Loucy (cell line): ENCODE measurements at regions not wholly inside any gene's neighbourhood (a gene's known extent, or its start where the extent isn't known, plus 50 kb on each side); places are given as distances from the start of the nearest gene placed in this dataset.

Source experiments
- H2AFZ ChIP-seq: fragments of 200-600 bp; sonication (generic); 2 replicates; pipeline ENCODE4 v1.6.0; 2016; ENCODE audit warnings: antibody characterized with exemption, mild to moderate bottlenecking, low read length, moderate library complexity
- H3F3A ChIP-seq: fragments of 200-600 bp; 2 replicates; pipeline ENCODE4 v1.6.0; 2016; ENCODE audit warnings: antibody characterized with exemption, low read depth, mild to moderate bottlenecking
- H3K27me3 ChIP-seq: fragments of 200-600 bp; sonication (generic); 2 replicates; pipeline ENCODE4 v1.6.1; 2014; ENCODE audit warnings: low read length, mild to moderate bottlenecking; ENCODE audit not compliant: insufficient read depth, poor library complexity, severe bottlenecking
- H3K36me3 ChIP-seq: fragments of 200-600 bp; sonication (generic); 2 replicates; pipeline ENCODE4 v1.6.1; 2016; ENCODE audit warnings: low read length; ENCODE audit not compliant: insufficient read depth
- H3K4me1 ChIP-seq: fragments of 200-600 bp; sonication (generic); 2 replicates; pipeline ENCODE4 v1.5.1; 2014; ENCODE audit warnings: low read length, mild to moderate bottlenecking; ENCODE audit not compliant: insufficient read depth, poor library complexity, severe bottlenecking
- H3K4me2 ChIP-seq: fragments of 200-600 bp; sonication (generic); 2 replicates; pipeline ENCODE4 v1.6.0; 2014; ENCODE audit warnings: antibody characterized with exemption, low read length, low read depth, mild to moderate bottlenecking; ENCODE audit not compliant: poor library complexity, severe bottlenecking
- H3K4me3 ChIP-seq: fragments of 200-600 bp; sonication (generic); 2 replicates; pipeline ENCODE4 v1.5.1; 2014; ENCODE audit warnings: low read length, mild to moderate bottlenecking, mixed read lengths; ENCODE audit not compliant: poor library complexity, severe bottlenecking
- H3K79me2 ChIP-seq: fragments of 200-600 bp; sonication (generic); 2 replicates; pipeline ENCODE4 v1.6.1; 2014; ENCODE audit warnings: low read length; ENCODE audit not compliant: insufficient read depth
- H3K9ac ChIP-seq: fragments of 200-600 bp; sonication (generic); 2 replicates; pipeline ENCODE4 v1.6.0; 2014; ENCODE audit warnings: mild to moderate bottlenecking, low read depth, low read length, moderate library complexity; ENCODE audit not compliant: poor library complexity, severe bottlenecking
- H3K9me2 ChIP-seq: fragments of 200-600 bp; sonication (generic); replicated peaks from 2 replicates; pipeline ENCODE4 v1.6.1; 2016; ENCODE audit warnings: low read depth, low read length, mixed read lengths
- H3K9me3 ChIP-seq: fragments of 200-600 bp; sonication (generic); 2 replicates; pipeline ENCODE4 v1.6.1; 2014; ENCODE audit warnings: mild to moderate bottlenecking, antibody characterized with exemption, low read length, low read depth; ENCODE audit not compliant: insufficient read depth
- H4K20me1 ChIP-seq: fragments of 200-600 bp; sonication (generic); 2 replicates; pipeline ENCODE4 v1.6.0; 2014; ENCODE audit warnings: antibody characterized with exemption, low read length, mild to moderate bottlenecking; ENCODE audit not compliant: insufficient read depth, poor library complexity, severe bottlenecking
- CTCF ChIP-seq: fragments of 200-600 bp; sonication (generic); conservative IDR thresholded peaks from 2 replicates; pipeline ENCODE4 v1.5.1; 2014; ENCODE audit warnings: mild to moderate bottlenecking, antibody characterized with exemption, low read length
- EZH2phosphoT487 ChIP-seq: fragments of 200-600 bp; IDR thresholded peaks from 2 replicates; pipeline ENCODE4 v1.6.1; 2018; ENCODE audit warnings: antibody characterized with exemption, mild to moderate bottlenecking, moderate library complexity, borderline replicate concordance

GRCh38 chr4:114509340-114509739, 89.3 kb upstream of the UGT8 start:
- no peak for TF ChIP-seq EZH2phosphoT487
- TF ChIP-seq CTCF = no peak
- no peak overlapping the region for H3K4me2 ChIP-seq
- no peaks in the 10 kb centered on the region for H3K9me3 ChIP-seq
- H4K20me1 ChIP-seq = no peaks in the 10 kb centered on the region
- H3K4me3 ChIP-seq = no peak overlapping the region
- no peaks in the 10 kb centered on the region for H3K79me2 ChIP-seq
- H3K9me2 ChIP-seq = no peaks in the 10 kb centered on the region
- no peaks in the 10 kb centered on the region for H3F3A ChIP-seq
- no peaks in the 10 kb centered on the region for H3K27me3 ChIP-seq
- H3K4me1 ChIP-seq = no peaks in the 10 kb centered on the region
- H3K9ac ChIP-seq = no peak overlapping the region
- no peaks in the 10 kb centered on the region for H3K36me3 ChIP-seq
- H2AFZ ChIP-seq = no peak overlapping the region

- Histone ChIP-seq H3K4me3 (no peak overlapping the region), H3K27me3 (no peaks in the 10 kb centered on the region), H2AFZ (no peak overlapping the region), H3K9ac (no peak overlapping the region), H3F3A (no peaks in the 10 kb centered on the region), H3K4me2 (no peak overlapping the region), H3K79me2 (no peaks in the 10 kb centered on the region), H4K20me1 (no peaks in the 10 kb centered on the region), H3K36me3 (no peaks in the 10 kb centered on the region), H3K9me3 (no peaks in the 10 kb centered on the region), H3K4me1 (no peaks in the 10 kb centered on the region), H3K9me2 (no peaks in the 10 kb centered on the region)
- TF ChIP-seq CTCF = no peak
- no peak for TF ChIP-seq EZH2phosphoT487
Measured at GRCh38 chr4:114512595-114513295, 85.9 kb upstream of the UGT8 start.

GRCh38 chr4:114519368-114519767, 79.2 kb upstream of the UGT8 start:
- Histone ChIP-seq H4K20me1 (no peaks in the 10 kb centered on the region), H3K79me2 (no peaks in the 10 kb centered on the region), H3K4me3 (no peak overlapping the region), H3K9me3 (no peaks in the 10 kb centered on the region), H3K36me3 (no peaks in the 10 kb centered on the region), H2AFZ (no peak overlapping the region), H3K27me3 (no peaks in the 10 kb centered on the region), H3K4me1 (no peaks in the 10 kb centered on the region), H3F3A (no peaks in the 10 kb centered on the region), H3K9ac (no peak overlapping the region), H3K4me2 (no peak overlapping the region), H3K9me2 (no peaks in the 10 kb centered on the region)
- TF ChIP-seq EZH2phosphoT487 = no peak
- TF ChIP-seq CTCF = no peak
